PC-9 (cell line): ENCODE measurements at regions not wholly inside any gene's neighbourhood (a gene's known extent, or its start where the extent isn't known, plus 50 kb on each side); places are given as distances from the start of the nearest gene placed in this dataset.

Experiments used
- BruUV-seq: library from RNA; stranded (reverse); fragments of 400-500 nt; replicated peaks from 2 replicates; lab custom pipeline; 2021; lab: Mats Ljungman, UMichigan
- CTCF ChIA-PET: fragments of 300-600 bp; sonication (Branson Sonifier 250); formaldehyde crosslinking; loops from one replicate; lab custom pipeline; 2022; ENCODE audit warnings: antibody characterized with exemption; lab: Charles Lee
- POLR2A ChIA-PET: fragments of 300-600 bp; sonication (Branson Sonifier 250); formaldehyde crosslinking; loops from one replicate; lab custom pipeline; 2022; ENCODE audit warnings: antibody characterized with exemption; ENCODE audit not compliant: unreplicated experiment; lab: Charles Lee
- DNase-seq, 2 experiments: peaks; one replicate each; pipeline versions ENCODE4 v3.0.0 to v3.0.0-alpha.2; 2015 to 2022; ENCODE audit warnings: mixed read lengths in 1 of 2
- H2AFZ ChIP-seq: fragments of 200-600 bp; sonication (generic); 2 replicates; pipeline ENCODE4 v1.8.1; 2017; ENCODE audit warnings: antibody characterized with exemption
- H3F3A ChIP-seq: fragments of 200-600 bp; sonication (generic); 2 replicates; pipeline ENCODE4 v1.8.1; 2017; ENCODE audit warnings: antibody characterized with exemption, mild to moderate bottlenecking, low read depth; ENCODE audit not compliant: insufficient read depth
- H3K27ac ChIP-seq: fragments of 200-600 bp; sonication (generic); 2 replicates; pipeline ENCODE4 v1.6.1; 2016; ENCODE audit warnings: mixed run types
- H3K27me3 ChIP-seq: fragments of 200-600 bp; sonication (generic); 2 replicates; pipeline ENCODE4 v1.6.1; 2016; ENCODE audit warnings: low read depth, mixed run types; ENCODE audit not compliant: insufficient read depth
- H3K36me3 ChIP-seq: fragments of 200-600 bp; sonication (generic); 2 replicates; pipeline ENCODE4 v1.6.1; 2016; ENCODE audit warnings: low read depth, mixed run types
- H3K4me1 ChIP-seq: fragments of 200-600 bp; sonication (generic); replicated peaks from 2 replicates; pipeline ENCODE4 v1.6.1; 2016; ENCODE audit warnings: mixed run types; ENCODE audit not compliant: insufficient read depth
- H3K4me2 ChIP-seq: fragments of 200-600 bp; sonication (generic); 2 replicates; pipeline ENCODE4 v1.6.1; 2017; ENCODE audit warnings: mixed run types
- H3K4me3 ChIP-seq: fragments of 200-600 bp; sonication (generic); 2 replicates; pipeline ENCODE4 v1.6.1; 2016; ENCODE audit warnings: mixed run types
- H3K79me2 ChIP-seq: fragments of 200-600 bp; sonication (generic); 2 replicates; pipeline ENCODE4 v1.6.1; 2017; ENCODE audit warnings: low read depth, mixed run types
- H3K9me2 ChIP-seq: fragments of 200-600 bp; sonication (generic); 2 replicates; pipeline ENCODE4 v1.8.1; 2017; ENCODE audit warnings: mild to moderate bottlenecking; ENCODE audit not compliant: insufficient read depth
- H3K9me3 ChIP-seq: fragments of 200-600 bp; sonication (generic); 2 replicates; pipeline ENCODE4 v1.8.1; 2016; ENCODE audit warnings: low read depth; ENCODE audit not compliant: insufficient read depth
- H4K20me1 ChIP-seq: fragments of 200-600 bp; sonication (generic); 2 replicates; pipeline ENCODE4 v1.8.1; 2017; ENCODE audit not compliant: insufficient read depth
- EZH2 ChIP-seq: fragments of 200-600 bp; sonication (generic); IDR thresholded peaks from 2 replicates; pipeline ENCODE4 v1.8.0; 2017; ENCODE audit warnings: antibody characterized with exemption, low read depth
- intact Hi-C: fragments of 100-400 bp; cut with micrococcal nuclease; formaldehyde crosslinking; loops from one replicate; pipeline ENCODE4 v1.10.0; 2022; ENCODE audit not compliant: unreplicated experiment
- TF ChIP-seq, protein P1 (sequence below): fragments of 200-600 bp; sonication (generic); conservative IDR thresholded peaks from 2 replicates; pipeline ENCODE4 v1.6.1; 2017; ENCODE audit warnings: mixed run types, antibody characterized with exemption, mild to moderate bottlenecking, moderate library complexity

DNA sequence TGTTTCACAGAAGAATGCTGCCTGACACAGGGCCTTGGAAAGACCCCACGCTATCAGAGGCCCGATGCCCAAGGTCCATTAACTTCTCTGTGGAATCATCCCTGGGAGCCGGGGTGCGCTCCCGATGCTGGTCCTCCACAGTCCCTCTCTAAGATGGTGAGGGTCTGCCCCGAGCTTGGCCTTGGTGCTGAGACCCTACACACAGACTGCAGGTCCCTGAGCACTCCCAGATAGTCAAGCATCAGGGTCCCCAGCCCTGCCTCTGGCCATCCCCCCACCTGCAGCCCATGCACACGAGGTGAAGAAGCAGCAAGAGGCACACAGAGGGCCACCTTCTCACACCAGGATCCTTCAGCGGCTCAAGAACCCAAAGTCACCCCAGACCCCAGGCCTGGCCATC, 263.3 kb downstream of the MYCN start:
- CTCF ChIA-PET, result no interaction called here
- POLR2A ChIA-PET, result no interaction called here
- no TSS peak for BruUV-seq

GRCh38 chr2:16203069-16203468, 262.7 kb downstream of the MYCN start:
- H2AFZ ChIP-seq, result no peak overlapping the region
- no peaks in the 10 kb centered on the region for H3K9me2 ChIP-seq
- H3F3A ChIP-seq, result no peaks in the 10 kb centered on the region
- H3K4me1 ChIP-seq, result no peaks in the 10 kb centered on the region
- no peaks in the 10 kb centered on the region for H4K20me1 ChIP-seq
- H3K27ac ChIP-seq, result no peak overlapping the region
- TF ChIP-seq EZH2, result no peak
- TF ChIP-seq, protein P1, sequence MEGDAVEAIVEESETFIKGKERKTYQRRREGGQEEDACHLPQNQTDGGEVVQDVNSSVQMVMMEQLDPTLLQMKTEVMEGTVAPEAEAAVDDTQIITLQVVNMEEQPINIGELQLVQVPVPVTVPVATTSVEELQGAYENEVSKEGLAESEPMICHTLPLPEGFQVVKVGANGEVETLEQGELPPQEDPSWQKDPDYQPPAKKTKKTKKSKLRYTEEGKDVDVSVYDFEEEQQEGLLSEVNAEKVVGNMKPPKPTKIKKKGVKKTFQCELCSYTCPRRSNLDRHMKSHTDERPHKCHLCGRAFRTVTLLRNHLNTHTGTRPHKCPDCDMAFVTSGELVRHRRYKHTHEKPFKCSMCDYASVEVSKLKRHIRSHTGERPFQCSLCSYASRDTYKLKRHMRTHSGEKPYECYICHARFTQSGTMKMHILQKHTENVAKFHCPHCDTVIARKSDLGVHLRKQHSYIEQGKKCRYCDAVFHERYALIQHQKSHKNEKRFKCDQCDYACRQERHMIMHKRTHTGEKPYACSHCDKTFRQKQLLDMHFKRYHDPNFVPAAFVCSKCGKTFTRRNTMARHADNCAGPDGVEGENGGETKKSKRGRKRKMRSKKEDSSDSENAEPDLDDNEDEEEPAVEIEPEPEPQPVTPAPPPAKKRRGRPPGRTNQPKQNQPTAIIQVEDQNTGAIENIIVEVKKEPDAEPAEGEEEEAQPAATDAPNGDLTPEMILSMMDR, result no peak
- POLR2A ChIA-PET, result no interaction called here
- DNase-seq, result no peak
- intact Hi-C loops, result no loop called here
- no peak overlapping the region for H3K4me3 ChIP-seq
- no peak overlapping the region for H3K4me2 ChIP-seq
- peaks cover 28% of the 10 kb centered on the region for H3K27me3 ChIP-seq
- CTCF ChIA-PET, result no interaction called here
- H3K9me3 ChIP-seq, result no peaks in the 10 kb centered on the region
- H3K79me2 ChIP-seq, result no peaks in the 10 kb centered on the region
- no peaks in the 10 kb centered on the region for H3K36me3 ChIP-seq
- no TSS peak for BruUV-seq

More for the DNA sequence above, 263.3 kb downstream of the MYCN start:
- intact Hi-C loops, result no loop called here
- DNase-seq, result no peak
- H3K4me2 ChIP-seq, result no peak overlapping the region
- no peaks in the 10 kb centered on the region for H3K4me1 ChIP-seq
- H3K79me2 ChIP-seq, result no peaks in the 10 kb centered on the region
- H3K27me3 ChIP-seq, result peaks cover 24% of the 10 kb centered on the region
- H4K20me1 ChIP-seq, result no peaks in the 10 kb centered on the region
- H3K36me3 ChIP-seq, result no peaks in the 10 kb centered on the region
- no peak overlapping the region for H3K4me3 ChIP-seq
- no peak overlapping the region for H2AFZ ChIP-seq
- H3K9me3 ChIP-seq, result no peaks in the 10 kb centered on the region
- TF ChIP-seq, protein P1, result no peak
- no peak for TF ChIP-seq EZH2
- H3K9me2 ChIP-seq, result no peaks in the 10 kb centered on the region
- no peaks in the 10 kb centered on the region for H3F3A ChIP-seq
- no peak overlapping the region for H3K27ac ChIP-seq

DNA sequence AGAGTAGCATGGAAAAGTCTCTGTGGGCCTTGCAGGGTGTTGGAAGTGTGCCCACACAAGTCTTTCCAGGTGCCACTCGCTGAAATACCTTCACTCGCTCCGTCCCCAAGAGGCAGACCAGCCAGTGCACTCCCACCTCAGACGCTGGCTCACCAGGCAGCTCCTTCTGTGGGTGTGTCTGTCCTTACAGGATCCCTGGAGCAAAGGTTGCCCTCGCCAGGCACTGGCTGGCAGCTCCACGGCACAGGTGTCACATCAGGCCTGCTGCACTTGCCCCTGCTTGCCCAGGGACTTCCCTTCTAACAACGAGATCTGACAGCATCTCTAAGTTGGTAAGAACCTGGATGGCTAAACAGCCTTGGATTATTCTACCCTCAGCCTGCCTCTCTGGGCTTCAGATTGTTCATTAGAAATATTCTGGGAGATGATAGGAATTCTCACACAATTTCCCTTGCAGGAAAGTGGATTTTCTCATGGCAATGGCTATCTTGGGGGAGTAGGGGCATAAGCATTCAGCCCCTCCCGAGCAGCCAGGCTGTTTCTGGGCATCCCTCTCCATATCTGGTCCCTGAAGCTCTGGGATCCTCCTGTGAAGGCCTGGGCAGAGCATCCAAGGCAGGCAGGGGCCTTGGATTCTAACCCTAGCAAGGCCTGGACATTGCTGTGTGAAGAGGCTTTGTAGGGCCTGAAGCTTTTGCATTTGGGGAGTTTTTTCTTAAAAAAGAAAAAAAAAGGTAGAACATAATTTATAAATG, 262.1 kb downstream of the MYCN start:
- ChIA-PET CTCF (no interaction called here), POLR2A (interaction anchor here (0.6 kb wide), 1 partner anchor 20 kb away, joined by 3 read pairs; no protein-coding TSS in a partner anchor)
- Histone ChIP-seq H3K27ac (no peak overlapping the region), H3K9me2 (no peaks in the 10 kb centered on the region), H3K27me3 (peaks cover 32% of the 10 kb centered on the region), H3F3A (no peaks in the 10 kb centered on the region), H3K4me1 (no peaks in the 10 kb centered on the region), H3K79me2 (no peaks in the 10 kb centered on the region), H3K9me3 (no peaks in the 10 kb centered on the region), H3K36me3 (no peaks in the 10 kb centered on the region), H2AFZ (no peak overlapping the region), H4K20me1 (no peaks in the 10 kb centered on the region), H3K4me2 (no peak overlapping the region), H3K4me3 (no peak overlapping the region)
- no peak for TF ChIP-seq EZH2
- TF ChIP-seq, protein P1, result no peak
- intact Hi-C loops, result no loop called here
- BruUV-seq, result no TSS peak
- DNase-seq, result no peak
